ENCODE measurements at regions not wholly inside any gene's neighbourhood (a gene's known extent, or its start where the extent isn't known, plus 50 kb on each side); places are given as distances from the start of the nearest gene placed in this dataset.

GRCh38 chr4:135239964-135240363, 1038.4 kb upstream of the PABPC4L start:
- no peak overlapping the region for H3K27ac ChIP-seq (ENCODE audit: low read depth, low read length)
- H3K9me2 ChIP-seq (replicated peaks; ENCODE audit: insufficient read depth, low read length) = no peaks in the 10 kb centered on the region
- H3K4me3 ChIP-seq (ENCODE audit: insufficient read depth, low read length, poor library complexity, severe bottlenecking) = no peak overlapping the region
- no peak overlapping the region for H3K4me2 ChIP-seq (ENCODE audit: low read depth, low read length, poor library complexity, severe bottlenecking)
- no peaks in the 10 kb centered on the region for H4K20me1 ChIP-seq (ENCODE audit: low read depth, low read length)
- no peak for TF ChIP-seq CTCF (IDR thresholded peaks at IDR 0.05; ENCODE audit: insufficient read depth, low read length, poor library complexity, severe bottlenecking)
- no peak for TF ChIP-seq EZH2phosphoT487 (conservative IDR thresholded peaks at IDR 0.05; ENCODE audit: low read length)
- H3K9me3 ChIP-seq (ENCODE audit: insufficient read depth, low read length) = no peaks in the 10 kb centered on the region
- no peak overlapping the region for H3K9ac ChIP-seq (ENCODE audit: low read length)
- no peaks in the 10 kb centered on the region for H3K36me3 ChIP-seq (ENCODE audit: low read length)
- H3K27me3 ChIP-seq (ENCODE audit: low read length) = no peaks in the 10 kb centered on the region
- H3K79me2 ChIP-seq (ENCODE audit: insufficient read depth, low read length) = no peaks in the 10 kb centered on the region
- no peaks in the 10 kb centered on the region for H3F3A ChIP-seq (ENCODE audit: insufficient read depth)
- no peak overlapping the region for H2AFZ ChIP-seq (ENCODE audit: low read depth, low read length, severe bottlenecking)

- H3K4me3 ChIP-seq (ENCODE audit: insufficient read depth, low read length, poor library complexity, severe bottlenecking) = no peak overlapping the region
- H2AFZ ChIP-seq (ENCODE audit: low read depth, low read length, severe bottlenecking) = no peak overlapping the region
- no peaks in the 10 kb centered on the region for H4K20me1 ChIP-seq (ENCODE audit: low read depth, low read length)
- H3K79me2 ChIP-seq (ENCODE audit: insufficient read depth, low read length) = no peaks in the 10 kb centered on the region
- no peaks in the 10 kb centered on the region for H3K9me2 ChIP-seq (replicated peaks; ENCODE audit: insufficient read depth, low read length)
- H3K9me3 ChIP-seq (ENCODE audit: insufficient read depth, low read length) = no peaks in the 10 kb centered on the region
- TF ChIP-seq EZH2phosphoT487 (conservative IDR thresholded peaks at IDR 0.05; ENCODE audit: low read length) (no peak), CTCF (IDR thresholded peaks at IDR 0.05; ENCODE audit: insufficient read depth, low read length, poor library complexity, severe bottlenecking) (no peak)
- no peaks in the 10 kb centered on the region for H3K27me3 ChIP-seq (ENCODE audit: low read length)
- no peak overlapping the region for H3K4me2 ChIP-seq (ENCODE audit: low read depth, low read length, poor library complexity, severe bottlenecking)
- H3K27ac ChIP-seq (ENCODE audit: low read depth, low read length) = no peak overlapping the region
- H3F3A ChIP-seq (ENCODE audit: insufficient read depth) = no peaks in the 10 kb centered on the region
- H3K36me3 ChIP-seq (ENCODE audit: low read length) = no peaks in the 10 kb centered on the region
- H3K9ac ChIP-seq (ENCODE audit: low read length) = no peak overlapping the region
Observed at GRCh38 chr4:135238940-135239339, 1037.4 kb upstream of the PABPC4L start.

- Histone ChIP-seq H3K36me3 (ENCODE audit: low read length) (no peaks in the 10 kb centered on the region), H3K79me2 (ENCODE audit: insufficient read depth, low read length) (no peaks in the 10 kb centered on the region), H3K4me3 (ENCODE audit: insufficient read depth, low read length, poor library complexity, severe bottlenecking) (no peak overlapping the region), H3K27me3 (ENCODE audit: low read length) (no peaks in the 10 kb centered on the region), H3K27ac (ENCODE audit: low read depth, low read length) (no peak overlapping the region), H3F3A (ENCODE audit: insufficient read depth) (no peaks in the 10 kb centered on the region), H2AFZ (ENCODE audit: low read depth, low read length, severe bottlenecking) (no peak overlapping the region), H3K4me2 (ENCODE audit: low read depth, low read length, poor library complexity, severe bottlenecking) (no peak overlapping the region), H3K9ac (ENCODE audit: low read length) (no peak overlapping the region), H3K9me2 (replicated peaks; ENCODE audit: insufficient read depth, low read length) (no peaks in the 10 kb centered on the region), H3K9me3 (ENCODE audit: insufficient read depth, low read length) (no peaks in the 10 kb centered on the region), H4K20me1 (ENCODE audit: low read depth, low read length) (no peaks in the 10 kb centered on the region)
- TF ChIP-seq EZH2phosphoT487 (conservative IDR thresholded peaks at IDR 0.05; ENCODE audit: low read length) = no peak
- TF ChIP-seq CTCF (IDR thresholded peaks at IDR 0.05; ENCODE audit: insufficient read depth, low read length, poor library complexity, severe bottlenecking) = no peak
Observed at GRCh38 chr4:135236048-135236447, 1034.5 kb upstream of the PABPC4L start.

Data from SU-DHL-6 (cell line).